Lung (tissue), 11 donors: ENCODE measurements at regions not wholly inside any gene's neighbourhood (a gene's known extent, or its start where the extent isn't known, plus 50 kb on each side); places are given as distances from the start of the nearest gene placed in this dataset.

Source experiments
- ATAC-seq: fragments of 200-7000 bp; cut with Tn5 transposase; one replicate; pipeline ENCODE4 v1.9.1; 2020; ENCODE audit warnings: moderate number of reproducible peaks; ENCODE audit not compliant: insufficient read depth, low FRiP score
- DNase-seq, 3 donors: peaks; one replicate each; pipeline ENCODE4 v3.0.0-alpha.2; 2013 to 2017
- H3K27ac ChIP-seq, 2 donors: one replicate each; pipeline ENCODE4 v1.5.1; 2013; ENCODE audit warnings: mild to moderate bottlenecking in 2 of 2, moderate library complexity in 2 of 2, control low read depth in 1 of 2, inconsistent platforms in 1 of 2, low read depth in 1 of 2, low read length in 1 of 2
- H3K27me3 ChIP-seq, 3 donors: one replicate each; pipeline ENCODE4 v1.5.1; 2013; ENCODE audit warnings: low read length in 2 of 3; ENCODE audit not compliant: control insufficient read depth in 3 of 3, insufficient read depth in 3 of 3
- H3K36me3 ChIP-seq, 4 donors: one replicate each; pipeline ENCODE4 v1.5.1; 2013; ENCODE audit warnings: low read length in 4 of 4, mild to moderate bottlenecking in 1 of 4, moderate library complexity in 1 of 4; ENCODE audit not compliant: control insufficient read depth in 4 of 4, insufficient read depth in 4 of 4
- H3K4me1 ChIP-seq, 5 donors: one replicate each; pipeline ENCODE4 v1.5.1; 2013; ENCODE audit warnings: low read length in 5 of 5, mild to moderate bottlenecking in 2 of 5, moderate library complexity in 1 of 5; ENCODE audit not compliant: control insufficient read depth in 5 of 5, insufficient read depth in 5 of 5
- H3K4me3 ChIP-seq: one replicate; pipeline ENCODE4 v1.5.1; 2013; ENCODE audit warnings: mild to moderate bottlenecking, control low read depth, moderate library complexity
- H3K9ac ChIP-seq, 2 donors: one replicate each; pipeline ENCODE4 v1.5.1; 2013; ENCODE audit warnings: low read length in 2 of 2, control low read depth in 1 of 2; ENCODE audit not compliant: insufficient read depth in 1 of 2
- H3K9me3 ChIP-seq, 4 donors: one replicate each; pipeline ENCODE4 v1.5.1; 2013; ENCODE audit warnings: low read length in 3 of 4, mild to moderate bottlenecking in 1 of 4, moderate library complexity in 1 of 4; ENCODE audit not compliant: control insufficient read depth in 4 of 4, insufficient read depth in 3 of 4
- CTCF ChIP-seq: IDR thresholded peaks from 2 replicates; pipeline ENCODE4 v1.5.1; 2012; ENCODE audit warnings: mild to moderate bottlenecking; ENCODE audit errors: control extremely low read depth, extremely low read depth
- WGBS, 2 donors: extraction: QIAGEN DNeasy Blood & Tissue Kit; methylation state at CpG; one replicate each; pipeline ENCODE4 v1.1.7; 2013; 5-methylcytosine and 5-hydroxymethylcytosine counted together
- donor health status: control.
- donor health status: control.
- donor health status: Bipolar disorder and iron deficiency.
- donor health status: healthy.
- donor health status: DM: yes; HTN: yes; CAD: no.

GRCh38 chr1:96550061-96550460, 171.5 kb upstream of the PTBP2 start:
- no peak for TF ChIP-seq CTCF
- Histone ChIP-seq H3K4me3 (no peak overlapping the region), H3K9ac (no peak overlapping the region), H3K27me3 (no peaks in the 10 kb centered on the region), H3K4me1 (no peaks in the 10 kb centered on the region), H3K36me3 (no peaks in the 10 kb centered on the region), H3K27ac (no peak overlapping the region), H3K9me3 (no peaks in the 10 kb centered on the region)
- ATAC-seq: no peak
- DNase-seq: no peak

GRCh38 chr1:96552451-96552850, 169.1 kb upstream of the PTBP2 start:
- Histone ChIP-seq H3K9me3 (no peaks in the 10 kb centered on the region), H3K36me3 (no peaks in the 10 kb centered on the region), H3K9ac (no peak overlapping the region), H3K4me3 (no peak overlapping the region), H3K27me3 (no peaks in the 10 kb centered on the region), H3K27ac (no peak overlapping the region), H3K4me1 (no peaks in the 10 kb centered on the region)
- no peak for ATAC-seq
- no peak for DNase-seq
- TF ChIP-seq CTCF: no peak

- H3K9ac ChIP-seq: no peak overlapping the region
- H3K4me3 ChIP-seq: no peak overlapping the region
- H3K36me3 ChIP-seq: no peaks in the 10 kb centered on the region
- H3K4me1 ChIP-seq: no peaks in the 10 kb centered on the region
- no peaks in the 10 kb centered on the region for H3K27me3 ChIP-seq
- WGBS, 2 donors: 75 to 94% methylated on average over 1 of the region's 1 CpG
- no peaks in the 10 kb centered on the region for H3K9me3 ChIP-seq
- no peak overlapping the region for H3K27ac ChIP-seq
- no peak for TF ChIP-seq CTCF
- ATAC-seq: no peak
- DNase-seq: no peak
Observed at GRCh38 chr1:96553811-96554210, 167.8 kb upstream of the PTBP2 start.

- WGBS, 2 donors: 93 to 94% methylated on average over 4 of the region's 4 CpGs
- no peak overlapping the region for H3K27ac ChIP-seq
- ATAC-seq (no peak), DNase-seq (no peak)
- H3K9me3 ChIP-seq: no peaks in the 10 kb centered on the region
- TF ChIP-seq CTCF: no peak
- H3K4me1 ChIP-seq: no peaks in the 10 kb centered on the region
- H3K4me3 ChIP-seq: no peak overlapping the region
- no peak overlapping the region for H3K9ac ChIP-seq
- H3K36me3 ChIP-seq: no peaks in the 10 kb centered on the region
- H3K27me3 ChIP-seq: no peaks in the 10 kb centered on the region
Observed at GRCh38 chr1:96554364-96554763, 167.2 kb upstream of the PTBP2 start.
